Liver (tissue), 8 donors: ENCODE measurements at regions not wholly inside any gene's neighbourhood (a gene's known extent, or its start where the extent isn't known, plus 50 kb on each side); places are given as distances from the start of the nearest gene placed in this dataset.

ENCODE experiments used
- DNase-seq: peaks from one replicate; pipeline ENCODE4 v3.0.0-alpha.2; 2017; ENCODE audit warnings: low spot score
- H3K27ac ChIP-seq, 2 donors: one replicate each; pipeline ENCODE4 v1.7.0; 2013; ENCODE audit warnings: inconsistent platforms in 2 of 2, low read length in 2 of 2, control low read depth in 1 of 2, low read depth in 1 of 2, mild to moderate bottlenecking in 1 of 2
- H3K27me3 ChIP-seq, 4 donors: one replicate each; pipeline versions ENCODE4 v1.6.1 to v1.7.0; 2013; ENCODE audit warnings: low read length in 3 of 4, inconsistent platforms in 1 of 4, mild to moderate bottlenecking in 1 of 4, moderate library complexity in 1 of 4; ENCODE audit not compliant: control insufficient read depth in 4 of 4, insufficient read depth in 4 of 4
- H3K36me3 ChIP-seq, 4 donors: one replicate each; pipeline versions ENCODE4 v1.6.1 to v1.7.0; 2013; ENCODE audit warnings: low read length in 3 of 4, mild to moderate bottlenecking in 3 of 4, low read depth in 1 of 4, moderate library complexity in 1 of 4; ENCODE audit not compliant: control insufficient read depth in 4 of 4, insufficient read depth in 3 of 4
- H3K4me1 ChIP-seq, 4 donors: one replicate each; pipeline versions ENCODE4 v1.6.1 to v1.7.0; 2013; ENCODE audit warnings: low read length in 3 of 4, mild to moderate bottlenecking in 3 of 4, moderate library complexity in 1 of 4; ENCODE audit not compliant: control insufficient read depth in 4 of 4, insufficient read depth in 4 of 4
- H3K4me3 ChIP-seq, 3 donors: one replicate each; pipeline versions ENCODE4 v1.6.1 to v1.7.0; 2013; ENCODE audit warnings: low read length in 3 of 3, control low read depth in 1 of 3, low read depth in 1 of 3, mild to moderate bottlenecking in 1 of 3
- H3K9ac ChIP-seq, 2 donors: one replicate each; pipeline ENCODE4 v1.7.0; 2013; ENCODE audit warnings: low read length in 2 of 2, mild to moderate bottlenecking in 2 of 2, moderate library complexity in 2 of 2, control low read depth in 1 of 2, low read depth in 1 of 2
- H3K9me3 ChIP-seq, 4 donors: one replicate each; pipeline versions ENCODE4 v1.6.1 to v1.7.0; 2013; ENCODE audit warnings: low read length in 3 of 4; ENCODE audit not compliant: control insufficient read depth in 4 of 4
- EGR1 ChIP-seq, 2 donors: IDR thresholded peaks; 2 replicates each; pipeline ENCODE4 v1.6.1; 2016 to 2018; ENCODE audit warnings: antibody characterized with exemption in 2 of 2, low read depth in 2 of 2
- GABPA ChIP-seq, 2 donors: IDR thresholded peaks in 1 of 2; conservative IDR thresholded peaks in 1 of 2; 2 replicates each; pipeline ENCODE4 v1.6.1; 2016; ENCODE audit warnings: antibody characterized with exemption in 2 of 2, mild to moderate bottlenecking in 1 of 2, moderate library complexity in 1 of 2
- HNF4A ChIP-seq, 2 donors: conservative IDR thresholded peaks; 2 replicates each; pipeline ENCODE4 v1.6.1; 2016; ENCODE audit warnings: antibody characterized with exemption in 2 of 2, mild to moderate bottlenecking in 2 of 2
- HNF4G ChIP-seq: IDR thresholded peaks from 2 replicates; pipeline ENCODE4 v1.6.1; 2016; ENCODE audit warnings: antibody characterized with exemption
- JUND ChIP-seq, 2 donors: IDR thresholded peaks; 2 replicates each; pipeline ENCODE4 v1.6.1; 2016; ENCODE audit warnings: antibody characterized with exemption in 2 of 2
- NR2F2 ChIP-seq: IDR thresholded peaks from 2 replicates; pipeline ENCODE4 v1.6.1; 2016; ENCODE audit warnings: antibody characterized with exemption
- RAD21 ChIP-seq, 2 donors: IDR thresholded peaks; 2 replicates each; pipeline ENCODE4 v1.6.1; 2016; ENCODE audit warnings: antibody characterized with exemption in 2 of 2, mild to moderate bottlenecking in 2 of 2
- RXRA ChIP-seq, 2 donors: IDR thresholded peaks; 2 replicates each; pipeline ENCODE4 v1.6.1; 2017 to 2018; ENCODE audit warnings: antibody characterized with exemption in 2 of 2, mild to moderate bottlenecking in 1 of 2
- TAF1 ChIP-seq: conservative IDR thresholded peaks from 2 replicates; pipeline ENCODE4 v1.6.1; 2016; ENCODE audit warnings: antibody characterized with exemption, mild to moderate bottlenecking
- YY1 ChIP-seq: IDR thresholded peaks from 2 replicates; pipeline ENCODE4 v1.6.1; 2016; ENCODE audit warnings: antibody characterized with exemption, mild to moderate bottlenecking
- WGBS: extraction: QIAGEN DNeasy Blood & Tissue Kit; methylation state at CpG from one replicate; pipeline ENCODE4 v1.1.7; 2013; 5-methylcytosine and 5-hydroxymethylcytosine counted together
- TF ChIP-seq, protein P1 (sequence below): IDR thresholded peaks from 2 replicates; pipeline ENCODE4 v1.6.1; 2016; ENCODE audit warnings: antibody characterized with exemption
- TF ChIP-seq, protein P2 (sequence below): IDR thresholded peaks from 2 replicates; pipeline ENCODE4 v1.6.1; 2016; ENCODE audit warnings: antibody characterized with exemption, mild to moderate bottlenecking
- TF ChIP-seq, protein P3 (sequence below): IDR thresholded peaks from 2 replicates; pipeline ENCODE4 v1.6.1; 2016; ENCODE audit warnings: antibody characterized with exemption
- TF ChIP-seq, protein P4 (sequence below): fragments of 150-350 bp; IDR thresholded peaks from 2 replicates; pipeline ENCODE4 v1.5.1; 2017; ENCODE audit warnings: improper control_type of control experiment, low read depth, low read length; ENCODE audit not compliant: missing input control
- donor health status: healthy.
- donor health status: healthy.
- donor health status: healthy.
- donor health status: healthy.
- donor health status: healthy.

DNA sequence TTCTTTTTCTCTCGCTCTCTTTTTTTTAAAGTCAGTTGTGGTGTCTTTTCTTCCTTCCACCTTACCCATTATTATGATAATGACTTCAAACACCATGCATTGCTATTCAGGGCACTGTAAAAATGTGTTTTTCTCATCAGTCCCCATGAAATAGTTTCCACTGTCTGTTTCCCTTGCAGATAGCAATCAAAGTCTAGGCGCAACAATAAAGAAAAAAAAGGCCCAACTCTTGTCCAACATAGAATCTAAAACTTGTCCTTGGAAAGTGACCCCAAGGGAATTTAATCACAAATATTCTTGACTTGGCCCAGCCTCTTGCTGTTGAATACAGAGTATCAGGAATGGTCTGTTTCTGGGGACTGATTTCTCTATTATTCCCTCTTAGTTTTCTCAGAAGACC, 382.5 kb downstream of the PLPP3 start:
- no peaks in the 10 kb centered on the region for H3K36me3 ChIP-seq
- no peaks in the 10 kb centered on the region for H3K27me3 ChIP-seq
- H3K4me1 ChIP-seq, result no peaks in the 10 kb centered on the region
- WGBS, result 94% methylated on average over 2 of the region's 2 CpGs
- no peak overlapping the region for H3K9ac ChIP-seq
- no peak overlapping the region for H3K4me3 ChIP-seq
- no peak overlapping the region for H3K27ac ChIP-seq
- no peaks in the 10 kb centered on the region for H3K9me3 ChIP-seq
- no peak for DNase-seq
- TF ChIP-seq, protein P1, sequence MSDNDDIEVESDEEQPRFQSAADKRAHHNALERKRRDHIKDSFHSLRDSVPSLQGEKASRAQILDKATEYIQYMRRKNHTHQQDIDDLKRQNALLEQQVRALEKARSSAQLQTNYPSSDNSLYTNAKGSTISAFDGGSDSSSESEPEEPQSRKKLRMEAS, result no peak
- TF ChIP-seq, protein P2, sequence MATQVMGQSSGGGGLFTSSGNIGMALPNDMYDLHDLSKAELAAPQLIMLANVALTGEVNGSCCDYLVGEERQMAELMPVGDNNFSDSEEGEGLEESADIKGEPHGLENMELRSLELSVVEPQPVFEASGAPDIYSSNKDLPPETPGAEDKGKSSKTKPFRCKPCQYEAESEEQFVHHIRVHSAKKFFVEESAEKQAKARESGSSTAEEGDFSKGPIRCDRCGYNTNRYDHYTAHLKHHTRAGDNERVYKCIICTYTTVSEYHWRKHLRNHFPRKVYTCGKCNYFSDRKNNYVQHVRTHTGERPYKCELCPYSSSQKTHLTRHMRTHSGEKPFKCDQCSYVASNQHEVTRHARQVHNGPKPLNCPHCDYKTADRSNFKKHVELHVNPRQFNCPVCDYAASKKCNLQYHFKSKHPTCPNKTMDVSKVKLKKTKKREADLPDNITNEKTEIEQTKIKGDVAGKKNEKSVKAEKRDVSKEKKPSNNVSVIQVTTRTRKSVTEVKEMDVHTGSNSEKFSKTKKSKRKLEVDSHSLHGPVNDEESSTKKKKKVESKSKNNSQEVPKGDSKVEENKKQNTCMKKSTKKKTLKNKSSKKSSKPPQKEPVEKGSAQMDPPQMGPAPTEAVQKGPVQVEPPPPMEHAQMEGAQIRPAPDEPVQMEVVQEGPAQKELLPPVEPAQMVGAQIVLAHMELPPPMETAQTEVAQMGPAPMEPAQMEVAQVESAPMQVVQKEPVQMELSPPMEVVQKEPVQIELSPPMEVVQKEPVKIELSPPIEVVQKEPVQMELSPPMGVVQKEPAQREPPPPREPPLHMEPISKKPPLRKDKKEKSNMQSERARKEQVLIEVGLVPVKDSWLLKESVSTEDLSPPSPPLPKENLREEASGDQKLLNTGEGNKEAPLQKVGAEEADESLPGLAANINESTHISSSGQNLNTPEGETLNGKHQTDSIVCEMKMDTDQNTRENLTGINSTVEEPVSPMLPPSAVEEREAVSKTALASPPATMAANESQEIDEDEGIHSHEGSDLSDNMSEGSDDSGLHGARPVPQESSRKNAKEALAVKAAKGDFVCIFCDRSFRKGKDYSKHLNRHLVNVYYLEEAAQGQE, result no peak
- no peak for TF ChIP-seq RAD21 (IDR thresholded peaks at IDR 0.05)
- no peak for TF ChIP-seq HNF4A (conservative IDR thresholded peaks at IDR 0.05)
- no peak for TF ChIP-seq EGR1 (IDR thresholded peaks at IDR 0.05; ENCODE audit: low read depth in 2 of 2)
- no peak for TF ChIP-seq GABPA (IDR thresholded peaks at IDR 0.05 in 1 of 2, conservative IDR thresholded peaks at IDR 0.05 in 1 of 2)
- TF ChIP-seq, protein P3, sequence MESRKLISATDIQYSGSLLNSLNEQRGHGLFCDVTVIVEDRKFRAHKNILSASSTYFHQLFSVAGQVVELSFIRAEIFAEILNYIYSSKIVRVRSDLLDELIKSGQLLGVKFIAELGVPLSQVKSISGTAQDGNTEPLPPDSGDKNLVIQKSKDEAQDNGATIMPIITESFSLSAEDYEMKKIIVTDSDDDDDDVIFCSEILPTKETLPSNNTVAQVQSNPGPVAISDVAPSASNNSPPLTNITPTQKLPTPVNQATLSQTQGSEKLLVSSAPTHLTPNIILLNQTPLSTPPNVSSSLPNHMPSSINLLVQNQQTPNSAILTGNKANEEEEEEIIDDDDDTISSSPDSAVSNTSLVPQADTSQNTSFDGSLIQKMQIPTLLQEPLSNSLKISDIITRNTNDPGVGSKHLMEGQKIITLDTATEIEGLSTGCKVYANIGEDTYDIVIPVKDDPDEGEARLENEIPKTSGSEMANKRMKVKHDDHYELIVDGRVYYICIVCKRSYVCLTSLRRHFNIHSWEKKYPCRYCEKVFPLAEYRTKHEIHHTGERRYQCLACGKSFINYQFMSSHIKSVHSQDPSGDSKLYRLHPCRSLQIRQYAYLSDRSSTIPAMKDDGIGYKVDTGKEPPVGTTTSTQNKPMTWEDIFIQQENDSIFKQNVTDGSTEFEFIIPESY, result no peak
- no peak for TF ChIP-seq NR2F2
- TF ChIP-seq RXRA (IDR thresholded peaks at IDR 0.05), result no peak
- no peak for TF ChIP-seq JUND (IDR thresholded peaks at IDR 0.05)
- TF ChIP-seq YY1, result no peak
- TF ChIP-seq, protein P4, sequence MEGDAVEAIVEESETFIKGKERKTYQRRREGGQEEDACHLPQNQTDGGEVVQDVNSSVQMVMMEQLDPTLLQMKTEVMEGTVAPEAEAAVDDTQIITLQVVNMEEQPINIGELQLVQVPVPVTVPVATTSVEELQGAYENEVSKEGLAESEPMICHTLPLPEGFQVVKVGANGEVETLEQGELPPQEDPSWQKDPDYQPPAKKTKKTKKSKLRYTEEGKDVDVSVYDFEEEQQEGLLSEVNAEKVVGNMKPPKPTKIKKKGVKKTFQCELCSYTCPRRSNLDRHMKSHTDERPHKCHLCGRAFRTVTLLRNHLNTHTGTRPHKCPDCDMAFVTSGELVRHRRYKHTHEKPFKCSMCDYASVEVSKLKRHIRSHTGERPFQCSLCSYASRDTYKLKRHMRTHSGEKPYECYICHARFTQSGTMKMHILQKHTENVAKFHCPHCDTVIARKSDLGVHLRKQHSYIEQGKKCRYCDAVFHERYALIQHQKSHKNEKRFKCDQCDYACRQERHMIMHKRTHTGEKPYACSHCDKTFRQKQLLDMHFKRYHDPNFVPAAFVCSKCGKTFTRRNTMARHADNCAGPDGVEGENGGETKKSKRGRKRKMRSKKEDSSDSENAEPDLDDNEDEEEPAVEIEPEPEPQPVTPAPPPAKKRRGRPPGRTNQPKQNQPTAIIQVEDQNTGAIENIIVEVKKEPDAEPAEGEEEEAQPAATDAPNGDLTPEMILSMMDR, result no peak
- TF ChIP-seq HNF4G, result no peak

DNA sequence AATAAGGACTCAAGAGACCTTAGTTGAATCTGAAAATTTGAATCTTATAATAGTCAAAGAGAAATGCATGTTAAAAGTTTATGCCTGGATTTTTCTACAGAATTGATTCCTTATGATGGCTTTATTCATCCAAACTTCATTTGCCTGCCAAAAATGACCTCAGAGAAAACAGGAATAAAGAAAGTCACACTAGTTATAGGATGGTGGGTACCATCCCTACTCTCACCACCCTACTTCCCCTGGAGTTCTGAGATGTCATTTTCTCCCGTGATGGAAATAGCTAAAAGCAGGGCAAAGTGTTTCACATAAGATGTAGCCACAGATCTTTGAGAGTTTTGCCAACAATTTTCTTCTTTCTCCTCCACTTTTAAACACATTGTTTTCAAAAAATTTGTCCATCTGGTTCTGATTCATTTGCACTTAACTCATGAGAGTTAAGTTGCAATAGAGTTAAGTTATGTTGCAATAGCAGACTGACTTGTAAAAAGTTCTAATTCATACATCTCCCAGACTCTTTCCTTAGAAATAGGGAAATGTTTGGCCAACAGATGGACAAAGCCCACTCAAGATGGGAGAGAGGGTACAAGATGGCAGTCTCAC, 384.6 kb downstream of the PLPP3 start:
- no peaks in the 10 kb centered on the region for H3K9me3 ChIP-seq
- H3K36me3 ChIP-seq, result no peaks in the 10 kb centered on the region
- no peak overlapping the region for H3K9ac ChIP-seq
- H3K4me3 ChIP-seq, result no peak overlapping the region
- no peak for TF ChIP-seq TAF1
- H3K4me1 ChIP-seq, result no peaks in the 10 kb centered on the region
- no peak overlapping the region for H3K27ac ChIP-seq
- no peak for DNase-seq
- no peaks in the 10 kb centered on the region for H3K27me3 ChIP-seq
- WGBS, result 94% methylated on average over 1 of the region's 1 CpG
